Muscle of back (tissue), 3 donors: ENCODE measurements at regions not wholly inside any gene's neighbourhood (a gene's known extent, or its start where the extent isn't known, plus 50 kb on each side); places are given as distances from the start of the nearest gene placed in this dataset.

Experiments used
- DNase-seq, 3 donors: peaks; one replicate each; pipeline versions ENCODE4 v3.0.0 to v3.0.0-alpha.2; 2013

DNA sequence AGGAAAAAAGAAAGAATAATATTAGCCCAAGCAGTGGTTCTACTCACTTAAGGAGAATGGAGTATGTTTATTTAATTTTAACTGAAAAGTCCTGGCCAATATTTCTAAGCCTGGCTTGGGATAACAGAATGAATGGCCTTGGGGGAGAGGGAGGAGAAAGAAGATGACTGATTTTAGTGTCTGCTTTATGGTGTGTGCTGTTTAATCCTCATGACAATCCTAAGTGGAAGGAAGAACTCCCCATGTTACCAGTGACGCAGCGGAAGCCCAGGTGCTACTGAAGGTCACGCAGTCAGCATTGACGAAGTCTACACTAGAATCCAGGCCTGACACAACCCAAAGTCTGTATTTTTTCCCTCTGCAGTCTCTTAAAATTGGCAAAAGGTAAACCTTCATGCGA, 50.5 kb downstream of the PALM2AKAP2 start:
- peak in 1 of 3 donors; percentile 63 for DNase-seq

DNA sequence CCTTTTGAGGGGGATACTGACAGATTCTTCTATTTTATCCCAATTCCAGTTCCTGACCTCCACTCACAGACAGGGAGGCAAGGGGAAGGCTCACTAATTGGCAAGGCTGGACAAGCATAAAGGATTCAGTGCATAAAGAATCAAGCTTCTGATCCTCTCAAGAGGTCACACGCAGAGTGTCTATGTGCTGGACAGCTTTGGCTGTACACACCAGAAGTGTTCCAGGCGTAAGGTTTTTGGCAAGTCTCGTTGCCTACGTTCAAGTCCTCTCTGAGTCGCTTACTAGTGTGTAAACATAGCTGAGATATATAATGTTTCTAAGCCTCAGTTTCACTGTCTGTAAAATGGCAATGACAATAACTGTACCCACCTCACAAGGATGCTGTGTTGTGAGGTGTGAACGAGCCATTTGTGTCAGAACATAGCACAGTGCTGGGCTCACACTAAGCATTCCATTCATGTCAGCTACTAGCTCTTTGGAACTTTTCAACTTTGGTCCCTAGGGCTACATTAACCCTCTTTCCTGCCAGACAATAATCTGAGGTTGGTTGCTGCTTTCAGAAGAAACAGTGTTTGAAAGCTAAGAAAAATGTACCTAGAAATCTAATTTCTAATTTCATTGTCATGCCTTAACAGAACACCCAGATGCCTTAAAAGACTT, 52.1 kb downstream of the PALM2AKAP2 start:
- peak in 1 of 3 donors; percentile 66 for DNase-seq

DNA sequence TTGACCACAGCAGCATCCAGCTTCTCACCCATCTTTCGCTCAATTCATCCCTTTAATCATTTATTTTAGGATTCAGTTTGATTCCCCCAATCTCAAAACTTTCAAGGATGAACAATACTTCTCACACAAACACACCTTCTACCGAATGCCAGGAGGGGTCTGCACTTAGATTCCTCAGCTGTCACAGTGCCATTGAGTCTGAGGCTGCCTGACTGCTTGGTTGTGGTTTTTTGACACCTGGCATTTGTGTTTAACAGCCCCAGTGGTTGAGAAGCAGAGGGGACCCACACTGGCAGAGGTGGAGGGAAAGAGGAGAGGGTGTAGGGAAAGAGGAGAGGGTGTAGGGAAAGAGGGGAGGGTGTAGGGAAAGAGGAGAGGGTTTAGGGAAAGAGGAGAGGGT, 54.9 kb downstream of the PALM2AKAP2 start:
- DNase-seq, result no peak

DNA sequence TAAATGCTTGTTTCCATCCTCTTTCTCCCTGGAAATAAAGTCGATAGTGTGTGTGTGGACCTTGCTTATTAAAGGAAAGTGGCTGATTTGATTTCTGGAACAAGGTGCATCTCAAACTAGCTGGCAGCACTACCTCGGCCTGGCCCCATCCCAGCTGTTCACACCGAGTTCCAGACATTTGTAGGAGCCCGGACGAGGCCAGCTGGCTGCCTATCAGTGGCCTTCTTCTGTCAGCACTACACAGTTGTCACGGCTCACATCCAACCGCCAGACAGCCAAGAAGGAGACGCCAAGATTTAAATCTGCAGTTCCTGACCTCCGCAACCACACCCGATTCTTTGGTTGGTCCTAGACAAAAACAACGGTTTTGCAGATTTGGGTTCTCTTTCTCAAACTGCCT, 63.6 kb downstream of the PALM2AKAP2 start:
- DNase-seq, result peak; percentile 79 to 92 (median 89)

DNA sequence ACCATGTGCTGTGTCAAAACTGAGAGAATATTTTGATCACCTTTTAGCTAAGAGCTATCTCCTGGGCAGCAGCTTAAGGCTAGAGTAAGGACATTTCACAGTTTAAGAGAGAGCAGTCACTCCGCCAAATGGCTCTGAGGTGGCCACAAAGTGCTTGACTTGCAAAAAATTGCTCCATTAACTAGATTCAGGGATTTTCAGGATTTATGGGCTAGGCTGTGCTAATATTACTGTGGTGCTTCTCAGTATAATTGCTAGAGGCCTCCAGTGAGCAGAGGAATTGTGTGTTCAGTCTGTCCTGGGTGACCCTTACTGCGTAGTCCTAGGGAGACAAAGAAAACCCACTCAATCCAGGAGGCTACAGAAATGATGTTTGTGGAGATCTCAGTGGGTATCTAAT, 65.2 kb downstream of the PALM2AKAP2 start:
- DNase-seq, result no peak

- DNase-seq, result peak in 1 of 3 donors; percentile 77
Observed at GRCh38 chr9:109846776-109847175, 66.8 kb downstream of the PALM2AKAP2 start.

DNA sequence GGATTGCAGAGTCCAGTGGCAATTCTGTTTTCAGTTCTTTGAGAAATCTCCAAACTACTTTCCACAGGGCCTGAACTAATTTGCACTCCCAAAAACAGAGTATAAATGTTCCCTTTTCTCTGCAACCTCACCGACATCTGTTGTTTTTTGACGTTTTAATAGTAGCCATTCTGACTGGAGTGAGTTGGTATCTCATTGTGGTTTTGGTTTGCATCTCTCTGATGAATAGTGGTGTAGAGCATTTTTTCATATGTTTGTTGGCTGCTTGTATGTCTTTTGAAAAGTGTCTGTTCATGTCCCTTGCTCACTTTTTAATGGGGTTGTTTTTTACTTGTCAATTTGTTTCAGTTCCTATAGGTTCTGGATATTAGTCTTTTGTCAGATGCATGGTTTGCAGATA, 72.6 kb downstream of the PALM2AKAP2 start:
- no peak for DNase-seq

- no peak for DNase-seq
Observed at GRCh38 chr9:109855540-109855939, 75.5 kb downstream of the PALM2AKAP2 start.

- DNase-seq, result no peak
Observed at GRCh38 chr9:109856785-109857184, 76.8 kb downstream of the PALM2AKAP2 start.

- DNase-seq, result peak in 1 of 3 donors; percentile 52
Observed at GRCh38 chr9:109857336-109857735, 77.3 kb downstream of the PALM2AKAP2 start.

GRCh38 chr9:109859447-109859846, 79.4 kb downstream of the PALM2AKAP2 start:
- DNase-seq, result no peak

GRCh38 chr9:109860521-109860920, 80.5 kb downstream of the PALM2AKAP2 start:
- DNase-seq, result peak in 1 of 3 donors; percentile 52

GRCh38 chr9:109861499-109861898, 81.5 kb downstream of the PALM2AKAP2 start:
- peak; percentile 87 to 94 (median 89) for DNase-seq

DNA sequence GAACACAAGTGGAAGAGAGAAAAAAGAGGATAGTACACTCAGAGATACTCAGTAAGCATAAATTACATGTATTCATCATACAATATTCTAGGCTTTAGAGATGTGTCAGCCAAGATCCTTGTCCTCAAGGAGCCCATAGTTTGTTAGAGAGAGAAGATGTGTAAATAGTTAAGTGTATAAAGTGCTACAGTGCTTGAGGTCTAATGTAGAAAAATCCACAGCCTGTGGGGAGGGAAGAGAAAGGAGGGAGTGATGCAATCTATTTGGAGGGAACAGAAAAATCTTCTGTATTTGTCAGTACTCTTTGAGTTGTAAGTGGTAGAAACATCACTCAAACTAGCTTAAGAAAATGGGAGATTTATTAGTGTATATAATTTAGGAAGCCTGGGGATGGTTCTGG, 81.9 kb downstream of the PALM2AKAP2 start:
- DNase-seq, result no peak

- DNase-seq, result no peak
Observed at GRCh38 chr9:109862452-109862851, 82.5 kb downstream of the PALM2AKAP2 start.

DNA sequence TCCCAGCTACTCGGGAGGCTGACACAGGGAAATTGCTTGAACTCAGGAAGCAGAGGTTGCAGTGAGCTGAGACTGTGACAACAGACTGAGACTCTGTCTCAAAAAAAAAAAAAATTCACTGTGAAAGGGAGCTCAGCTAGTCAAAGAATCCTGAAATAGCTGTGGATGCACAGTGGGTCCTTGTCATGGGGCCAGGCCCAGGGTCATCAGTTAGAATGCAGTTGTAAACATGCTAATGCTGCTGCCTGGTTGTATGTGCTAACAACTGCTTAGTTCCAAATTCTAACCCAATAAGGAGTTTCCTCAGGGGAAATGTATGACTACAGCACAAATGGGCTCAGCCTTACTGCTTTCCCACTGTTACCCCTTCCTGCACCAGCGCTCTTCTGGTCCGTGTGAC, 84.0 kb downstream of the PALM2AKAP2 start:
- no peak for DNase-seq

- no peak for DNase-seq
Observed at GRCh38 chr9:109865521-109865920, 85.5 kb downstream of the PALM2AKAP2 start.

GRCh38 chr9:109868207-109868606, 88.2 kb downstream of the PALM2AKAP2 start:
- no peak for DNase-seq

GRCh38 chr9:109868722-109869121, 88.7 kb downstream of the PALM2AKAP2 start:
- DNase-seq, result no peak

DNA sequence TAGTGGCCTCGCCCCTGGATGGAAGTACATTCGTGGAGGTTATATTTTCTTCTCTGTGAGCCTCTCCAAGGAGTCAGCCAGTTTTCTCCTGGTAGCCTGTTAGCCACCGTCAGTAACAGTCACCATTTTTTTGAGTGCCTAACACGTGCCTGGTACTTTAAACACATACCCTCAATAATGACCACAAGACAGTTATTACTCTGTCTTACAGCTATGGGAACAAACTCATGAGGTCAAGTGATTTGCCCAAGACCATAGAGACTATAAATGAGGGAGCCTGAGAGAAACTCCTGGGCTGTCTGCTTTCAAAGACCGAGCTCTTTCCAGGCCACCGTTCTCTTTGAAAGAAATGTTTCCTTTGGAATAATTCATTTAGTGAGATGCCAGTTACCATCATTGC, 90.4 kb downstream of the PALM2AKAP2 start:
- DNase-seq, result no peak

DNA sequence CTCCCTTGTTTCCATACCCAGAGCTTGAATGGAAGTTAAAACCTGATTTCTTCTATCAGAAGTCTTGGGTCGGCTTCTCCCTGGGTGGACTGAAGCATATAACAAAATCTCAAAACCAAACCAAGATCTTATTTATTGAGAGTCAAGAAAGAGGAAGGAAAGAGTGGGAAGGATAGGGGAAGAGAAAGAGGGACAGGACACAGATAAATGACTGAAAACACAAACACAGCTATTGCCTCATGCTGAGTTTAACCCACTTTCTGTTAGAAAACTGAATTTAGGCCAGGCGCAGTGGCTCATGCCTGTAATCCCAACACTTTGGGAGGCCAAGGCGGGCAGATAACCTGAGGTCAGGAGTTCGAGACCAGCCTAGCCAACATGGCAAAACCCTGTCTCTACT, 92.9 kb downstream of the PALM2AKAP2 start:
- no peak for DNase-seq

GRCh38 chr9:109875495-109876129, 95.6 kb downstream of the PALM2AKAP2 start:
- no peak for DNase-seq

- no peak for DNase-seq
Observed at GRCh38 chr9:109880276-109881169, 100.5 kb downstream of the PALM2AKAP2 start.
